ENCODE measurements at regions not wholly inside any gene's neighbourhood (a gene's known extent, or its start where the extent isn't known, plus 50 kb on each side); places are given as distances from the start of the nearest gene placed in this dataset.

DNA sequence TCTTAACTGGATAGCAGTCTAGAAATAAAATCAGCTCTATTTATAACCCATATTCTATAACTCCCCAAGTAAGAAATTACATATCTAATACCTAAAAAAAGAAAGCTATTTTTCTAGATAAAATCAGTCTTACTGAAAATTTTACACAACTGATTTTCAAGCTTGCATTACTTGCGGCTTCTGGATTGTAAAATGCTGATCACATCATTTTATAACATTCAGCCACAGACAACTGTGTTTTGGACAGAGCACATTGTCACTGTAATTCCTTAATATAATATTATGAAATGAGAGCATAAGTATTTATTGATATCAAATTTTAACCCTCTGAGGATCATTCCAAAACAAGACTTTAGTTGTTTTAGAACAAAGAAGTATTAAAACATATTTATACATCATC is 78.5 kb upstream of the ARID2 start:
- TF ChIP-seq, protein P1, sequence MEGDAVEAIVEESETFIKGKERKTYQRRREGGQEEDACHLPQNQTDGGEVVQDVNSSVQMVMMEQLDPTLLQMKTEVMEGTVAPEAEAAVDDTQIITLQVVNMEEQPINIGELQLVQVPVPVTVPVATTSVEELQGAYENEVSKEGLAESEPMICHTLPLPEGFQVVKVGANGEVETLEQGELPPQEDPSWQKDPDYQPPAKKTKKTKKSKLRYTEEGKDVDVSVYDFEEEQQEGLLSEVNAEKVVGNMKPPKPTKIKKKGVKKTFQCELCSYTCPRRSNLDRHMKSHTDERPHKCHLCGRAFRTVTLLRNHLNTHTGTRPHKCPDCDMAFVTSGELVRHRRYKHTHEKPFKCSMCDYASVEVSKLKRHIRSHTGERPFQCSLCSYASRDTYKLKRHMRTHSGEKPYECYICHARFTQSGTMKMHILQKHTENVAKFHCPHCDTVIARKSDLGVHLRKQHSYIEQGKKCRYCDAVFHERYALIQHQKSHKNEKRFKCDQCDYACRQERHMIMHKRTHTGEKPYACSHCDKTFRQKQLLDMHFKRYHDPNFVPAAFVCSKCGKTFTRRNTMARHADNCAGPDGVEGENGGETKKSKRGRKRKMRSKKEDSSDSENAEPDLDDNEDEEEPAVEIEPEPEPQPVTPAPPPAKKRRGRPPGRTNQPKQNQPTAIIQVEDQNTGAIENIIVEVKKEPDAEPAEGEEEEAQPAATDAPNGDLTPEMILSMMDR (IDR thresholded peaks at IDR 0.05; ENCODE audit: insufficient read depth, missing control alignments), result no peak
- FAIRE-seq (no peak), DNase-seq (ENCODE audit: insufficient read length, low spot score) (no peak)

DNA sequence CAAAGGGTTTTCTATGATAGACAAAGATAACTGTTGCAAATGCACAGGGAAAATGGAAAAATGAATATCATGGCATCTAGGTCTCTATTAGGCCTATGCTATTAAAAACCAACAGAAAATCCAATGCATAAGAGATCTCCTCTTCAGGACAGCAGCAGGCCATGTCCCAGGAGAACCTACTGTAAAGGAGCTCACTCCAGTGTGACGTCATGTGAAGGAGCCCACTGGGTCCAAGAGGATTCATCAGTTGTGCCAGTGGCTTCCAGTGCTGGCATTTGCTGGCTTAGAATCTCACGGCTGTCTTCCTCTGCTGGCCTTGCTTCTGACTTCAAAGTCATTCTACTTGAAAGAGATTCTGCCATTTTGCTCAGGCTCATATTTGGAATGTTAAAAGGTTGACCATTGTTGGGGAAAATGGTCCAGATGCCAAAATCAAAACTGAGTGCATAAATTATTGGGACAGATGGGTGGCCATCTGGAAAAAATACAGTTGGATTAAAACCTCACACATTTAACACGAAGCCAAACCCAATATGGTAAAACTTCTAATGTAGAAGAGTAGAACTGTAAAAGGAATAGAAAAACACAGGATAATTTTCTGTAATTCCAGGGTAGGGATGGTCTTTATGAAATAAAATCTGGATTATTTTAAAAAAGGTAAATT is 75.4 kb upstream of the ARID2 start:
- TF ChIP-seq, protein P1 (IDR thresholded peaks at IDR 0.05; ENCODE audit: insufficient read depth, missing control alignments), result no peak
- DNase-seq (ENCODE audit: insufficient read length, low spot score) (no peak), FAIRE-seq (no peak)

DNA sequence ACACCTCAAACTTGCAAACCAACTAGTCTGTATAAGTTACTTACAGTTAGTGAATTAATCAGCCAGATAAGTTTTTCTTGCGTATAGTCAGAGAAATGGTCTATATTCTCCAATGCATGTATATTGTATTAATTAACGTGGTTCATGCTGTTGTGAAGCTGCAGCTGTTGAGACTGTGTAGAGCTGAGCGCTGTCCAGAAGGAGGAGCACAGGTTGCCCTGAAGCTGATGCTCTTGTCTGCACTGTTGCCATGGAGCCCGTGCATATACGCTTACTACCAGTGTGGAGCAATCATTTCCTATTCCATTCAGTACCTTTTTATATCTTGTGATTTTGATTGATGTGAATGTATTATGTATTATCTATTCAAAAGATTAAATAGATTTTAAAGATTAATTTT is 74.3 kb upstream of the ARID2 start:
- no peak for DNase-seq (ENCODE audit: insufficient read length, low spot score)
- FAIRE-seq, result no peak
- TF ChIP-seq, protein P1 (IDR thresholded peaks at IDR 0.05; ENCODE audit: insufficient read depth, missing control alignments), result no peak

DNA sequence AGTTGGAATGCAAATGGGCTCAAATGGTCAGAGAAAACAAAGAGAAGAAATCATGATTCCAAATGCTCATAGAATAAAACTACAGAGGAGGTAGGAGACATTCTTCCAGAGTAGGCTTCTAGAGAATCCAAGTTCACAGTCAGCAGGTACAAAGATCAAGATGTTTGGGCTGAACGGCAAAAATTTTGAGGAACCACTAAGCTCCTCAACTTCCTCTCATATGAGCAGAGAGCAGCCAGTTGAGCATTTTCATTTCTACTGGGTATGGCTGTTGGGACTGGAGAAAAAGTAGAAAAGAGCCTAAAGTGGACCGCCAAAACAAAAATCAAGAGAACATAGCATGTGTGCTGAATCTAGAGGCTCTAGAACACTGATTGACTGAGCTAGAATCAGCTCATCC is 73.8 kb upstream of the ARID2 start:
- FAIRE-seq (no peak), DNase-seq (ENCODE audit: insufficient read length, low spot score) (no peak)
- TF ChIP-seq, protein P1 (IDR thresholded peaks at IDR 0.05; ENCODE audit: insufficient read depth, missing control alignments), result no peak

DNA sequence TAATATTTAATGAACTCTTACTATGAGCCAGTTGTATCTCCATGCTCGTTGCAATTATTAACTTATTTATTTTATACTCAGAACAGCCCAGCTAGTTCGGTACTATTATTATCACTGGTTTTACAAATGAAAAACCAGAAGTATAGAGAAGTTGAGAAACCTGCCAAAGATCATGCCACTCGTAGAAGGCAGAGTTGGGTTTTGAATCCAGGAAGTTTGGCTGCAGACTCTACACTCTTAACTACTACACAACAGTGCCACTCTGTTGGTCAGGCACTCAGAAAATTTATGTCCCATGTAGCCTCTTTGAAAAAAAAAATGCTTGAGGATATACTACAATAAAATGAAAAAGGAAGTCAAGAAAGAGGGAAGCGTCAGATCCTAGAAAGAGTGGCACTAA is 71.5 kb upstream of the ARID2 start:
- no peak for FAIRE-seq
- no peak for DNase-seq (ENCODE audit: insufficient read length, low spot score)
- TF ChIP-seq, protein P1 (IDR thresholded peaks at IDR 0.05; ENCODE audit: insufficient read depth, missing control alignments), result no peak

DNA sequence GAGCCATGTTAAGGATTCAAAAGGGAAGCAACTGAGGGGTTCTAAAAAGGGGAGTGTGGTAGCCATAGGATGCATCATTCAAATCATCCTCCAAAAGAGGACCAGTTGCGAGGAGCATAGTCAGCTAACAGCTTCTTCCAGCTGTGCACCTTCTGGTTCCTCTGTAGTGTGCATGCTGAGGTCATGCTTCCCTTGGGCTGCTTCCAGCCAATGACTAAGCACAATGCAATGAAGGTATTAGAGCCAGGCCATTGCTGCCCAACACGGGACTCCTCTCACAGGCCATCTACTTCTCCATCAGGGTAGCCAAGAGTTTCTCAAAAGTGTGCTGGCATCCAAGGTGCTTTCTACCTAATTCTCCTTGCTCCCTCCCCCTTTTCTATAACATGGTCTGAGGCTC is 69.2 kb upstream of the ARID2 start:
- TF ChIP-seq, protein P1 (IDR thresholded peaks at IDR 0.05; ENCODE audit: insufficient read depth, missing control alignments), result no peak
- DNase-seq (ENCODE audit: insufficient read length, low spot score) (no peak), FAIRE-seq (no peak)

DNA sequence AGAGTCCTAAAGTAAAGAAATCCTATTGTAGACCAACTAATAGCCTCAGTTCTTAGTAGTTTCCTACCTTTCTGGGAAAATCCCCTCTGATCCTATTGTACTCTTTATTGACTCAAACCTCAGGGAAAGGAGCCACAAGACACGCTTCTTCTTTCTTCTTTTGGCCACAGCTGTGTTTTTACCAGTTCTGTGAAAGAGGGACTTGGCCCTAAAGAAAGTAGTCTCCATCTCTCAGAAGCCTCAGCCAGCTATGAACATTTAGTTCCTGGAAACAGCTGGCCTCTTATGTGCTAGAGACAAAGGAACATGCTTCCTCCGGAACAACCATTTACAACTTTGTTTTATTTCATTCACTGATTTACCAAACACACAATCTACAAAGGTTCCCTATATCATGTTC is 66.1 kb upstream of the ARID2 start:
- FAIRE-seq (no peak), DNase-seq (ENCODE audit: insufficient read length, low spot score) (no peak)
- TF ChIP-seq, protein P1 (IDR thresholded peaks at IDR 0.05; ENCODE audit: insufficient read depth, missing control alignments), result no peak

All from D721Med (cell line).